ENCODE measurements at regions not wholly inside any gene's neighbourhood (a gene's known extent, or its start where the extent isn't known, plus 50 kb on each side); places are given as distances from the start of the nearest gene placed in this dataset.

- DNase-seq (ENCODE audit: low read depth) = no peak
These were observed 88.8 kb upstream of the SNTG2 start for GRCh38 chr2:861655-862354.

- DNase-seq (ENCODE audit: low read depth) = no peak
These were observed 90.3 kb upstream of the SNTG2 start for GRCh38 chr2:860259-860855.

GRCh38 chr2:858646-859045, 92.0 kb upstream of the SNTG2 start:
- DNase-seq (ENCODE audit: low read depth) = no peak

GRCh38 chr2:857937-858336, 92.7 kb upstream of the SNTG2 start:
- DNase-seq (ENCODE audit: low read depth) = no peak

GRCh38 chr2:857081-857480, 93.6 kb upstream of the SNTG2 start:
- DNase-seq (ENCODE audit: low read depth) = no peak

GRCh38 chr2:856456-856855, 94.2 kb upstream of the SNTG2 start:
- DNase-seq (ENCODE audit: low read depth) = no peak

GRCh38 chr2:856041-856440, 94.6 kb upstream of the SNTG2 start:
- DNase-seq (ENCODE audit: low read depth) = no peak

GRCh38 chr2:855177-855576, 95.5 kb upstream of the SNTG2 start:
- no peak for DNase-seq (ENCODE audit: low read depth)

GRCh38 chr2:854460-854859, 96.2 kb upstream of the SNTG2 start:
- peak; percentile 5 for DNase-seq (ENCODE audit: low read depth)

- DNase-seq (ENCODE audit: low read depth) = no peak
These were observed 97.3 kb upstream of the SNTG2 start for GRCh38 chr2:853203-853870.

GRCh38 chr2:852168-852567, 98.5 kb upstream of the SNTG2 start:
- no peak for DNase-seq (ENCODE audit: low read depth)

GRCh38 chr2:851680-852079, 99.0 kb upstream of the SNTG2 start:
- DNase-seq (ENCODE audit: low read depth) = no peak

GRCh38 chr2:851078-851477, 99.6 kb upstream of the SNTG2 start:
- DNase-seq (ENCODE audit: low read depth) = no peak

- DNase-seq (ENCODE audit: low read depth) = peak; percentile 20
These were observed 100.2 kb upstream of the SNTG2 start for GRCh38 chr2:850429-850828.

- no peak for DNase-seq (ENCODE audit: low read depth)
These were observed 102.5 kb upstream of the SNTG2 start for GRCh38 chr2:848099-848498.

- no peak for DNase-seq (ENCODE audit: low read depth)
These were observed 103.0 kb upstream of the SNTG2 start for GRCh38 chr2:847669-848068.

GRCh38 chr2:844715-845114, 105.9 kb upstream of the SNTG2 start:
- no peak for DNase-seq (ENCODE audit: low read depth)

- no peak for DNase-seq (ENCODE audit: low read depth)
These were observed 108.4 kb upstream of the SNTG2 start for GRCh38 chr2:842151-842803.

- DNase-seq (ENCODE audit: low read depth) = no peak
These were observed 109.6 kb upstream of the SNTG2 start for GRCh38 chr2:841036-841435.

- DNase-seq (ENCODE audit: low read depth) = no peak
These were observed 116.4 kb upstream of the SNTG2 start for GRCh38 chr2:834233-834632.

- DNase-seq (ENCODE audit: low read depth) = no peak
These were observed 117.5 kb upstream of the SNTG2 start for GRCh38 chr2:833180-833579.

- no peak for DNase-seq (ENCODE audit: low read depth)
These were observed 118.0 kb upstream of the SNTG2 start for GRCh38 chr2:832635-833034.

- no peak for DNase-seq (ENCODE audit: low read depth)
These were observed 119.0 kb upstream of the SNTG2 start for GRCh38 chr2:831622-832021.

All from M059J (cell line).